GM21737 (cell line): ENCODE measurements at regions not wholly inside any gene's neighbourhood (a gene's known extent, or its start where the extent isn't known, plus 50 kb on each side); places are given as distances from the start of the nearest gene placed in this dataset.
"Not testable (repeated sequence)": the region's sequence is repeated elsewhere in the genome, so short reads cannot be mapped to it uniquely, and the experiment has no call there.

Experiments
- ATAC-seq: cut with Tn5 transposase; IDR thresholded peaks from one replicate; pipeline ENCODE4 v1.9.1; 2021; ENCODE audit warnings: mild to moderate bottlenecking, moderate library complexity; ENCODE audit not compliant: unreplicated experiment

DNA sequence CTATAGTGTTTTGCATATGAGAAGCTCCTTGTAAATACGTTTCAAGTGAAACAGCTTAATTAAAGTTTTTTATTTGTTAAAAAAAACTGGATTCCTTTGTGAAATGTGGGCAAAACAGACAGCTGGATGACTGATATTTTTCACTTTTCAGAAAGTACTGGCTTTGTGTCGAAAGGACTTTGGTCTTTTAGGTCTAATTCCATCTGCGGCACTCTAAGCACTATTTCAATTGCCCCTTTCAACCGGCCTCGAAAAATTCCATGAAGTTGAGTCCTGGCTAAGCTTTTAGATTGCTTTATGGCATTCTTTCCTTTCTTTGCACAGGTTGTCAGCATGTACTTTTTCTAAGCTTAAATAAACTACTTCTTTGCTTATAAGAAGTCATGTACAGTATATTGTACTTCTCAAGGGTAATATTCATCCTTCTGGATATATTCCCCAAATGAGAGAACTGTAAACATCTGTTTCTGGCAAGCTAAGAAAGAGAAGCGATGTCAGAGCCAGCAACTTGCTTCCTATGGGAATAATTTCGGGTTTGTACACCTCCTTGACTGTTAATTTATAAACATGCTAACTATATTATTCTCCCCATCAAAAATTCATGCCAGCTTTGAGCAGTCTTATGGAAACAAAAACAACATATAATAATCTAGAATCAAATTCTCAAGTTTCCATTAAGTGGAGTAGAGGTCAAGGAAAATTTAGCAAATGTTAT, 611.3 kb downstream of the ETNK1 start:
- ATAC-seq, result no peak

- no peak for ATAC-seq
Observed at GRCh38 chr12:23236811-23237210, 611.8 kb downstream of the ETNK1 start.

- ATAC-seq, result no peak
Observed at GRCh38 chr12:23238190-23238589, 613.2 kb downstream of the ETNK1 start.

DNA sequence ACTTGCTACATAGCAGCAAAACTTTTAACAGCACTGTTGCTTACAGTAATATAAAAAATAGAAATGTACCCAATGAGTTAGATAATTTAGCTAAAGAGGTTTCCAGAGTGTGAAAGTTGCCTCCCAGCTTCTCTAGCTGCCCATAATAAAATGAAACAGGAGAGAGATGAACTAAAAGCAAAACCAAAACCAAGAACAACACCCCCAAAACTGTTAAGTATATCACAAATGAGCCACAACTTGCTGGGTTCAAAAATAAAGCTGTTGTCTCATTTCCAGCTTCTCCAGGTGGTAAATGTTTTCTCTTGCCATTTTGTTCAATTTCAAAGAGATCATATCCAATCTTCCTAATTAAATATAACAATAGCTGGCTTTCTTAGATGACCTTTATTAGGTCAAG, 614.0 kb downstream of the ETNK1 start:
- no peak for ATAC-seq

GRCh38 chr12:23245186-23245585, 620.2 kb downstream of the ETNK1 start:
- no peak for ATAC-seq

DNA sequence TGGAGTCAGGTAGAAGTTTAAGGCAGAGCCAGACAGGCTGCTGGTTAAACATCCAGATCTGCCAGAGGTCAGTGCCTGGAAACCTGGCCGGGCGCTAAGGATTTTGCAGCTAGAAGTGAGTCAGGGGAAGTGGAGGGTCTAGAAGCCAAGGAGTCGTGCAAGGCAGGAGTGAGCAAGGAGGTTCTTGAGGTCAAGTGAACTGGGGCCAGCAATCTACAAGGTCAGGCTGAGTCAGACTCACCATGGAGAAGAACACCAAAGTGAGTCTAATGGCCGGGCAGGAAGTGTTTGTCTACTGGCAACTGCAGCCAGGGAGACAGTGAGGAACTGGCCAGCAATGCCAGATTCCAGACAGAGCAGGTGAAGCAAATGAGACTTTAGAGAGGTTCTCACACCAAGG, 628.2 kb downstream of the ETNK1 start:
- ATAC-seq, result no peak

- not testable (repeated sequence) for ATAC-seq
Observed at GRCh38 chr12:23253910-23254309, 628.9 kb downstream of the ETNK1 start.

- no peak for ATAC-seq
Observed at GRCh38 chr12:23259558-23259957, 634.6 kb downstream of the ETNK1 start.

GRCh38 chr12:23262670-23263069, 637.7 kb downstream of the ETNK1 start:
- no peak for ATAC-seq

GRCh38 chr12:23277831-23278230, 652.9 kb downstream of the ETNK1 start:
- no peak for ATAC-seq

- no peak for ATAC-seq
Observed at GRCh38 chr12:23281295-23281694, 656.3 kb downstream of the ETNK1 start.

DNA sequence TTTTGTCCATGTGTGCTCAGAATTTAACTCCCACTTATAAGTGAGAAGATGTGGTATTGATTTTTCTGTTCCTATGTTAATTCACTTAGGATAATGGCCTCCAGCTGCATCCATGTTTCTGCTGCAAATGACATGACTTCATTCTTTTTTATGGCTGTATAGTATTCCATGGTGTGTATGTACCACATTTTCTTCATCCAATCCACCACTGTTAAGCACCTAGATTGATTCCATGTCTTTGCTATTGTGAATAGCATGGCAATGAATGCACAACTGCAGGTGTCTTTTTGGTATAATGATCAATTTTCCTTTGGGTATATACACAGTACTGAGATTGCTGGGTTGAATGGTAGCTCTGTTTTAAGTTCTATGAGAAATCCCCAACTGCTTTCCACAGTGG, 657.7 kb downstream of the ETNK1 start:
- no peak for ATAC-seq

GRCh38 chr12:23285764-23286530, 661.0 kb downstream of the ETNK1 start:
- not testable (repeated sequence) for ATAC-seq

GRCh38 chr12:23290627-23291330, 658.7 kb downstream of the SOX5 start:
- no peak for ATAC-seq

DNA sequence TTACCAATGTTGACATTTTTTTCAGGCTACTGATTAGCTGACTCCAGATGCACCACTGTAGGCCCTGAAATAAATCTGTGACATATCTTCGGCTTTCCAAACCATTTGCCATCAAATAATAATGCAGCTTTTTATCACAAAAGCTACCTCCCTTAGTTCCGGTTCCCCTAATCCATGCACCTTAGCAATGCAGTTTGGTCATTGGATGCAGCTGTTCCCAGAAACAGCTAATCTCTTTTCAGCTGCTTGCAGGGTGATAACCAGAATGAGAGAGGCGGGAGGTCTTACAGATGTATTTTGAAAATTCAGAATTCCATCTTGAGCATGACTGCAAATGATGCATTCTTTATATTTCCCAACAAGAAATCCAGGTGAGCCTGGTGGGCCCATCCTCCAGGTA, 646.2 kb downstream of the SOX5 start:
- no peak for ATAC-seq

DNA sequence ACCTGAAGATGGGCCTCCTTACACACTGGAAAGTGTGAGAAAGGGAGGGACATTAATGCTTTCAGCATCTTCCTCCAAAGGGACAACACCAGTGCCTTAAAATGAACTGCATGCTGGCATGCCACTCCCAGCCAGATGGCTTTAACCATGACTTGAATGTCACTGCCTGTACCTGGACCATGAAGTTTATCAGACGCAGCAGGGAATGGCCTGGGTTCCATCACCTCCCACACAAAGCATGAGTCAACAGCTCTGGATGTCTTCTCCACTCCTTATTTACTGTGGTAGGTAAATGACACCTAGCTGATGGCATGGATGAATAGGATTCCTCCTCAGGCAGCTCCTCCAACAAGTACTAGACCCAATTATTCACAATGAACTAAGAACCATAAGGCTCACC, 645.6 kb downstream of the SOX5 start:
- ATAC-seq, result no peak

DNA sequence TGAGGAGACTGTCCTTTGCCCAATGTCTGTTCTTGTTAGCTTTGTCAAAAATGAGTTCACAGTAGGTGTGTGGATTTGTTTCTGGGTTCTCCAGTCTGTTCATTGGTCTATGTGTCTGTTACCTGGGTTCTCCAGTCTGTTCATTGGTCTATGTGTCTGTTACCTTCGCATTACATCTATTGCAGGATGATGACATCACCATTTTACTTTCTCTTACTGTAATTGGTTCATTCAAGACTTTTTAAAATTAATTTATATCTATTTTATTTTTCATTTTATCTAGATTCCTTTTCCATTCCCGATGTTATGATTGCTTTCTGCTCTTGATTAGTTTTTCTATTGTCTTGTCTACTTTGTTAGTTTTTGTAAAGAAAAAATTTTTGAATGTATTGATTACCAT, 615.5 kb downstream of the SOX5 start:
- no peak for ATAC-seq

- ATAC-seq, result no peak
Observed at GRCh38 chr12:23335593-23335992, 613.9 kb downstream of the SOX5 start.

- no peak for ATAC-seq
Observed at GRCh38 chr12:23337213-23337612, 612.3 kb downstream of the SOX5 start.

DNA sequence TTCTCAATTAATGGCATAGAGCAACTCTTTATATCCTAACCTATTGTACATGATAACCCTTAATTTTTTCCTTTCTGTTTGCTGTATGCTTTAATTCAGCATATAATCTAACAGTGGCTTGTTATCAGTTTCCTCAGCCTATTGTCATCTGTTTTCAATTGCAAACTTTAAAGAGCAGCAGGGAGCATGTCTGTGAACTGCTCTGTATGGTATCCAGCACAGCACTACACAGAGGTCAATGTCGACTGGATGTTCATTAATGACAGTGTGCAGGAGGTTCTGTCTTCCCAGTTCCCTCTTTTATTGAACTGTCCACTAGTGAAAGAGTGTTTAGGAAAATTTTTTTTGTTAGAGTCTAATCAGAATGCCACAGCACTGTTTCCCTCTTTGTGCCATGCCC, 609.1 kb downstream of the SOX5 start:
- no peak for ATAC-seq

- no peak for ATAC-seq
Observed at GRCh38 chr12:23342407-23342806, 607.1 kb downstream of the SOX5 start.

- no peak for ATAC-seq
Observed at GRCh38 chr12:23349564-23349963, 599.9 kb downstream of the SOX5 start.
